Nucleus accumbens (tissue), 56 donors: ENCODE measurements at regions not wholly inside any gene's neighbourhood (a gene's known extent, or its start where the extent isn't known, plus 50 kb on each side); places are given as distances from the start of the nearest gene placed in this dataset.
A peak's percentile ranks its signal among the peaks of the same experiment; 100 is the strongest.

ENCODE experiments used
- DNase-seq, 56 donors: peaks; one replicate each; lab custom pipeline; 2025; lab: John Stamatoyannopoulos, UW

DNA sequence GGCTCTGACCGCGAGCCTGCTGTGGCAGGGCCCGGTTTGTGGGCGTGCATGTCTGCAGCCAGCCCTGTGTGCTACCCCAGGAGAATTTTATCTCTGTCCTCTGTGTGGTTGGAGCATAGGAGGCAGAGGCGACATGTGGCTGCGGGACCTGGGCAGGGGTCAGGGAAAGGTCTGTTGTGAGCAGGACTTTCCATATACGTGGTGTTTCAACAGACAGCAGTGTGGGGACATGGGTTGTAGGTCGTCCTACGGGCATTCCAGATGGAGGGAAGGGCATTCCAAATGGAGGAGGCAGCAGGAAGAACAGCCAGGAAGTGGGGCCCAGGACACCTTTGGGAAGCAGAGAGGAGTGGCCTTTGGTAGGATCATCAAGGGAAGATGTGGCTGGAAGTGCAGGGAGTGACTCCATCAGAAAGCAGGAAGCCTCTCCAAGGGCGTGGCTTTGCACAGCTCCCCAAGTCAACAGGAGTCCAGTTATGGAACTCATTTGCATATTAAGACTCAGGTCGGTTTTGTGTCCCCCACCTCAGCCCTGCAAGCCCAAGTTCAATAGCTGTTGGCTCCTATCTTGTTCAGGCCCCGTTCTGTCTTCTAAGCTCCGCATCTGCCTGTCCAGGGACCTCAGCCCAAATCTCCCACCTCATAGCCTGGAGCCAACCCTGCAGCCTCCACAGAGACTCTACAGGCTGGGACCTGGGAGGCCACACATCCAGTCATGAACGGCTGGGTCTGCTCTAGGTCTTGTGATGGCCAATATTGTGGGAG lies 309.1 kb downstream of the MATN1 start:
- DNase-seq: no peak

DNA sequence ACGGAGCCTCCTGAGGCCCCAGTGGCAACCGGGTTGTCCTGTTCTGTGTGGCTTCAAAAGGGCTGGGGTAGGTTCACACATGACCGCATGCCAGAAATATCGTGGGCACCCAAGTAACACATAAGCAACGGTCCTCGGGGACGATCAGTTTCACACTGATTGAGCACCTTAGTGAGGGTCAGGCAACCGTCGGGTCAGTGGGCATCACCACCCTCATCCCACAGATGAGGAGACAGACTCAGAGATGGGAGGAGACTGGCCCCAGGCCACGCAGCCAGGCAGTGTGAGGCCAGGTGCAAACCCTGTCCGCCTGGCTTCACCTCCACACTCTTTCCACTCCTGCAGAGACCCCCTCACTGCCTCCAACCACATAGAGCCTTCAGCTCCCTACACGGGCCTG lies 309.8 kb downstream of the MATN1 start:
- no peak for DNase-seq

GRCh38 chr1:30413111-30413440 lies 310.3 kb downstream of the MATN1 start:
- no peak for DNase-seq

DNA sequence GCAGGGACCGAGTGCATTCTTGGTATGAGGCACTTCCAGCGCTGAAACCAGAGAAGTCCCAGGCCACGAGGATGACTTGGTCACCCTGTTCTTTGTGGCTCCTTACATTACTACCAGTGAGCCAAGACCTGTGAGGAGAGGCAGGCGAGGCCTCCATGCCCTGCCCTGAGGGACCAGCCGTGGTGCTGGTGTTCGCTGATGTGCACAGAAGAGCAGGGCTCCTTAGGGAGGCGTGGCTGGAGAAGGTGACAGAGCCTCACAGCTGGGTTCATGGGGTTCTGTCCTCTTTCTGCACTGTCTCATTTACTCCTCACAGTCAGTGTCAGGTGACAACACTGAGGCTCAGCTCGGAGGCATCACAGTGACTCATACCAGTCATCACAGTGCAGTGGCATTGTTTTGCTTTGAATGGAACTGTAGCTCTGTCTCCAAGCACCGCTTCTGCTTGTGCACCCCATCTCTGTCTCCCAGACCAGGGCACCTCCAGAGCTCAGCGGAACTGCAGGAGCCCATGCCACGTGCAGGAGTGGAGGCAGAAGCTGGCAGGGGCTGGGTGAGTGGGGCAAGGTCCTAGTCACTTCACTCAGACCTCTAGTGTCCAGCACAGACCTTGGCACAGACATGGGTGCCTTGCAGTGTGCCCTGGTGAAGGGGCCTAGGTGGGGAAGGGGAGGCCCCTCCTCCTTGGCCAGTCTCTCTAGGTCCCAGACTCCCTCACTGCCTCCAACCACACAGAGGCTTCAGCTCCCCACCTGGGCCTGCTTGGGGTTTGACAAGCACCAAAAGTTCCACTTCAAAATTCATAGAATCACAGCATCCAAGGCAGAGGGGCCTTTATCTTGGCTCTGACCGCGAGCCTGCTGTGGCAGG lies 310.9 kb downstream of the MATN1 start:
- DNase-seq: peak in 10 of 56 donors; percentile 5 to 31 (median 11)

- DNase-seq: no peak
Measured at GRCh38 chr1:30411206-30411605, 312.2 kb downstream of the MATN1 start.

DNA sequence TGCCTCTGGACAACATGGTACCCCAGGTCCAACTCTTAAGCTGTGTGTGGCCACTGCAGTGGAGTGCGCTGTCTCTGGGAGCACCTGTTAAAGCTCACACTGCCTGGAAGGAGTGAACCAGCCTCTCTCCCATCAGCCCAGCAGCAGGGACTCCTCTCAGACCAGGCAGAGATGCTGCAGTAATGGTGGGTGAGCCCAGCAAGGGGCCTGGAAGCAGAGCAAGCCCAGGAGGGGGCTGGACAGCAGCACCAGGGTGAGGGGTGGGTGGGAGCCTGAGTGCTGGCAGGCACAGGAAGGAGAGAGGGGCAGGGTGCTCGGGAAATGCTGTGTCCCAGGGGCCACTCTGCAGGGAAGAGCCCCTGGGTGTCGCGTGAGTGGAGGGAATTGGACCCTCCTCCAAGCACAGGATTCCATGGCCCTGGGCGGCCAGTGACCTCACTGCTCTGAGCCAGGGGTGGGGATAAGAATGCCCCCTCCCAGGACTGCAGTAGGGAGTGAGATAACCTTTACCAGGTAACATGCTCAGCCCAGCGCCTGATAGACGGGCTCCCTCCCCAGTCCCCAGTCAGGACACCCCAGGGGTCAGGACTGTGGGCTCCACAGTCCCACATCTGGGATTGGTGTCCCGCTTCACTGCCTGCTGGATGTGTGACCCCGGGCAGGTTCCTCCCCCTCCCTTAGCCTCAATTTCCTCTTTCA lies 313.1 kb downstream of the MATN1 start:
- DNase-seq: no peak

DNA sequence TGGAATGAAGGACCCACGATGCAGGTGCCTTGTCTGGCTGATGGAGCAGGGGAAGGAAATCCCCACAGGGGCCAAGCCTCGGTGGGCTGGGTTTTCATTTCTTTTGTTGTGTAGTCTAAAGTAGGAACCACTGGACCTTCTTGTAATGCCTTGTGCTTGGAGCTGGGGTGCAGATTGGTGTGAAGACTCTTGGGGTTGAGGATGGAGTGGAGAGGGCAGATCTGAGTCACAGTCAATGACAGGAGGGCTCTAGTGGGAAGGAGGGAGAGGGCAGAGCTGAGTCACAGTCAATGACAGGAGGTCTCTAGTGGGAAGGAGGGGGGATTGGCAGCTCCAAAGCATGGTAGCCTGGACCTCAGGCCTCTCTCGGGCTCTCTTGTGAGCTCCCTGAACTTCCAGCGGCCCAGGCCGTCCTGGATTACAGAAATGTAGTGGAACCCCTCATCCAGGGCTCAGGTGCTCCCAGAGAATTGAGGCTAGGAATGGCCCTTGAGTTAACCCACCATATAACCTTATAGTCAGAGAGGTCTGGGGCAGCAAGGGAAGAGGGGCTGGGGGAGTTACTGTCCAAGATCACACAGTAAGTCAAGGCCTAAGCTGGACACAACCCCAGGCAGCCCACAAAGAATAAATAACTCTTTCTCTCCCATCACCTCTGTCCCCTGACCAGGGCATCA lies 313.8 kb downstream of the MATN1 start:
- no peak for DNase-seq

- DNase-seq: peak in 2 of 56 donors; percentile 9 to 48
Measured at GRCh38 chr1:30407865-30408580, 315.4 kb downstream of the MATN1 start.

DNA sequence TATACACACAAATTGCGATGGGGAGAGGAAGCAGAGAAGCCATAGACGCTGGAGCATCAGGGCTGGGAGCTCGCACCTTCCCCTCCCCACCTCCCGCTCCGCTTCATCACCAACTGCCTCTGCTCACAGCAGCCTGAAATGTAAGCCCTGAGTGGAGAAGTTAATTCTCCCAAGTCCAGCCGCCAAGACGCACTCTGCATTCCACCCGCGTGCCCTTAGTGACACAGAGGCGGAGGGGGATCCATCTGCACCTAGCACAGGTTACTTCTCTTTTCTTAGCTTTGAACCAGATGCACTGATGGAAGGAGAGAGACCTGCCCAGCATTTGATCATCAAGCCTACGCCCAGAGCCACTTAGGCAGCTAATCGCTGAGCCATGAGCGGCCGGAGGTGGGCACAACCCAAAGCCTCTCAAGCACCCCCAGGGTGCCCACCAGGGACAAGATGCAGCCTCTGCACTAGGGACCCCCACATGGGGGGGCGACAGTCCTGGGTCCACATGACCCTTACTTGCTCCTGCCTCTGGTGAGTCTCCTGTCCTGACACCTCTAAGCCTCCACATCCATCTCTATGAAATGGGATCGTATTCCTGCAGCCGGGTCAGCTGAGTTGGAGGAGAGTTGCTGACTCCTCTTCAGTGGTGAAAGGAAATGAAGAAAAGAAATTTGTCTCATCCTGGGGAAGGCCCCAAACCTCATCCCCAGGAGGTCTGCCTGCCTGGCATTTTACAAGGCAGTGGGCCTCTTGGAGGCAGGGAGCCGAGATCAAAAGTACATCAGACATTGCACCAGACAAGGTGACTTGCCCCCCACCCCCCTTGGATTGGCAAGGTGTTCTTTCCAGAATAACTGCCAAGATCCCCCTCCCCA lies 316.2 kb downstream of the MATN1 start:
- peak in 1 of 56 donors; percentile 7 for DNase-seq

- no peak for DNase-seq
Measured at GRCh38 chr1:30405631-30406212, 317.7 kb downstream of the MATN1 start.

DNA sequence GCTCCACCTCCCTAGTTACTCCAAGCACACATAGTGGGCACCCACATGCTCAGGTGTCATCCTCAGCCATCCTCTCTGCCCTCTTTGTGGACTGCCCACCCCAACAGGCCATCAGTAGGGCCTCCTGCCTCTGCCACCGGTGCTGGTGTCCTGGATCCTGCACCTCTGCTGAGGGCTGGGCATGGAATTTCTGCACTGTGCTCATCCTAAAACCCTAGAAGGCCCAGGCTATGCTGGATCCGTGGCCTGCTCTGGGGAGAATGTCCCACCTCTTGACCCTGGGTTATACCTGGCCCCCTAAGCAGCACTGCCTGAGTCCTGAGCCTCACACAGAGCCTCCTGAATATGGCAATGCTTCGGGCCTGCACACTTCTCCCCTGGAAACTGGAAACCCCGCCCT lies 318.3 kb downstream of the MATN1 start:
- DNase-seq: no peak

- DNase-seq: no peak
Measured at GRCh38 chr1:30404341-30404740, 319.0 kb downstream of the MATN1 start.

GRCh38 chr1:30403726-30404125 lies 319.7 kb downstream of the MATN1 start:
- DNase-seq: no peak

GRCh38 chr1:30403061-30403645 lies 320.2 kb downstream of the MATN1 start:
- DNase-seq: no peak

DNA sequence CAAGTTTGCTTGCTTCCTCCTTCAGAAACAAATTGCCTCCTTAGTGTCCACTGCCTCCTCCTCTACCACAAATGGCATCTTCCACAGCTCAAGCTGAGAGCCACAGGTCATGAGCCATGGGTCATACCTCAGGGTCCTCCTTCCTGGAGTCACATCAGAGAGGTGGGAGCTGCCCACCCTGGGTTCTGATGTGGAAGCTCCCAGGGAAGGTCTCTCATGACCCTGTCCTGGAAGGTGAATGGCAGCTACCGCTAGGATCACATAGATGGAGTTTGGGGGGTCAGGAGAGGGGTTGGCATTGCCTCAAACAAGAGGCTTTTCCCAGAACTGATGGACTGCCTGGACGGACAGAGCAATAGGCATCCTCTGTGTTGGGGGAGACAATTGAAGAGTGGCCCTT lies 321.4 kb downstream of the MATN1 start:
- no peak for DNase-seq

DNA sequence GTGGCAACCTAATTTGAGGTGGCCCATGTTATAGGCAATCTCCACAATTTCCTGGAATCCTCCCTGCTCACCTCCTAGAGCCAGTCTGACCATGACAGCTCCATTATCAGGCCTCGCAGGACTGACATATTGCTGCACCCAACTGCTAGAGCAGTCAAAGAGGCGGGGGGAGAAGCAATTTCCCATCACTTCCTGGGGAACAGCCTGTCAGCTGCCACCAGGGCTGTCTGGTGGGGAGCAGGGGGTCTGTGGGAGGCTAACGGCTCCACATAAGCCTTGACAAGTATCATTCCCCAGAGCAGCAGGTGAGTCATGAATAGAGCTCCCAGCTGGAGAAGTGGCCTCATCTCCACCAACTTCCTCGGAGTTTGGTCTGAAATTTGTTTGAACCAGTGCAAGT lies 322.9 kb downstream of the MATN1 start:
- DNase-seq: no peak

- DNase-seq: no peak
Measured at GRCh38 chr1:30399026-30399425, 324.4 kb downstream of the MATN1 start.

DNA sequence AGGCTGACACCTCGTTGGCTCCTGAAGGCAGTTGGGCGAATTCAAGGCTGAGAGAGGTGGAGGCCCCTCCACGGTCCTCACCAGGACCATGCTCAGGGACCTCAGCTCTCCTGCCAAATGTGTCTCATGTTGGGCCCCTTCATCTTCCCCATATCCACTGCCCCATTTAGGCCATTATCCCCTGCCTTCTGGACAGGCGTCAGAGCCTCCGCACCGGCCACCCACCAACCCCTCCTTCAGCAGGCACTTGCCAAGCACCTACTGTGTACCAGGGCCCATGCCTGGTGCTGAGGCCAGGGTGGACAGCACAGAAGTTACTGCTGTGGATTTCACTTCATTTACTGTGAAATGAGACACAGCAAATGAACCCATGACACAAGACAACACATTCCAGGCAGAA lies 325.8 kb downstream of the MATN1 start:
- no peak for DNase-seq
